ENCODE measurements at regions not wholly inside any gene's neighbourhood (a gene's known extent, or its start where the extent isn't known, plus 50 kb on each side); places are given as distances from the start of the nearest gene placed in this dataset.

GRCh38 chr6:158868890-158869825 lies 50.0 kb upstream of the EZR start:
- TF ChIP-seq POLR2AphosphoS5 (IDR thresholded peaks at IDR 0.05; ENCODE audit: borderline replicate concordance, low read depth, low read length) (no peak), EZH2 (IDR thresholded peaks at IDR 0.05) (no peak), FOXP2 (optimal IDR thresholded peaks at IDR 0.05; ENCODE audit: control extremely low read depth, extremely low read length, insufficient read depth) (no peak)
